A673 (cell line): ENCODE measurements at regions not wholly inside any gene's neighbourhood (a gene's known extent, or its start where the extent isn't known, plus 50 kb on each side); places are given as distances from the start of the nearest gene placed in this dataset.

Source experiments
- EZH2 ChIP-seq: fragments of 200-600 bp; sonication (generic); IDR thresholded peaks from 2 replicates; pipeline ENCODE4 v1.6.1; 2017; ENCODE audit warnings: borderline replicate concordance, low read depth, mild to moderate bottlenecking, mixed read lengths, antibody characterized with exemption, low read length; ENCODE audit not compliant: poor library complexity, severe bottlenecking
- TF ChIP-seq, protein P1 (sequence below): fragments of 300-800, 200-600 bp; sonication (generic); conservative IDR thresholded peaks from 2 replicates; pipeline ENCODE4 v1.5.1; 2017; ENCODE audit warnings: low read depth, mild to moderate bottlenecking, antibody characterized with exemption, low read length, moderate library complexity, mixed read lengths

DNA sequence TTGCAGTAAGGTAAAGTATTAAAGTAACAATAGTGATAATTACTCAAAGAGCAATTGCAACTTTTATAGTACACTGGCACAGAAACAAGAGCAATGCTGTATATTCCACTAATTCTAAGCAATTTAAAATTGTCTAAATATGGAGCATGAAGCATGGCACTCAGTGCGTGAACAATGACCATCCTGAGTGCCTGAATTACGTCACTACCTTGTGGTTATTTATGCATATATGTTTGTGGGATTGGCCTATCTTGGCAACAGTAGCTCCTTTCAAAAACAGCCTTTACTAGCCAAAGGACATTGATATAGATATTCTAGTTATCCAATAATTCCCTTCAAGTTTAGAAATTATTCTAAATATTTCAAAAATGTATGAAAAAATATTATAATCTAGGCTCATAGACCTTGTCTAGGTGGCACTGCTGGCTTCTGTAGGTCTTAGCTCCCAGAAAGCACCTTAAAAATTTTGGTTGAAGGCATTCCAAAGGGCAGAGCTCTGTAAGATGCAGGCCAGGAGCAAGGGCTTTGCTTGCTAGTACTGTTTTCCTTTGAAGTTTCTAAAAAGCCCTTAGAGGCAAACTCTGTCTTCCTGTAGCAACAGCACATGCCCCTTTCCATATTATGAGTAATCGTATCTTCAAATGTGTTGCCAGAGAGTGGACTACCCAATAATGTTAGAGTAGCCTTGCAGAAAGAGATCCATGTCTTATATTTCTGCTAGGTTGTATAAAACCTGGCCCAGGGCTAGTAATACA lies 719.3 kb downstream of the NR2F1-AS1 start:
- TF ChIP-seq, protein P1, sequence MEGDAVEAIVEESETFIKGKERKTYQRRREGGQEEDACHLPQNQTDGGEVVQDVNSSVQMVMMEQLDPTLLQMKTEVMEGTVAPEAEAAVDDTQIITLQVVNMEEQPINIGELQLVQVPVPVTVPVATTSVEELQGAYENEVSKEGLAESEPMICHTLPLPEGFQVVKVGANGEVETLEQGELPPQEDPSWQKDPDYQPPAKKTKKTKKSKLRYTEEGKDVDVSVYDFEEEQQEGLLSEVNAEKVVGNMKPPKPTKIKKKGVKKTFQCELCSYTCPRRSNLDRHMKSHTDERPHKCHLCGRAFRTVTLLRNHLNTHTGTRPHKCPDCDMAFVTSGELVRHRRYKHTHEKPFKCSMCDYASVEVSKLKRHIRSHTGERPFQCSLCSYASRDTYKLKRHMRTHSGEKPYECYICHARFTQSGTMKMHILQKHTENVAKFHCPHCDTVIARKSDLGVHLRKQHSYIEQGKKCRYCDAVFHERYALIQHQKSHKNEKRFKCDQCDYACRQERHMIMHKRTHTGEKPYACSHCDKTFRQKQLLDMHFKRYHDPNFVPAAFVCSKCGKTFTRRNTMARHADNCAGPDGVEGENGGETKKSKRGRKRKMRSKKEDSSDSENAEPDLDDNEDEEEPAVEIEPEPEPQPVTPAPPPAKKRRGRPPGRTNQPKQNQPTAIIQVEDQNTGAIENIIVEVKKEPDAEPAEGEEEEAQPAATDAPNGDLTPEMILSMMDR = no peak
- no peak for TF ChIP-seq EZH2
